GM12878 (cell line): ENCODE measurements at regions not wholly inside any gene's neighbourhood (a gene's known extent, or its start where the extent isn't known, plus 50 kb on each side); places are given as distances from the start of the nearest gene placed in this dataset.

ENCODE experiments used
- BCLAF1 ChIP-seq: fragments of 450-650 bp; IDR thresholded peaks from 2 replicates; pipeline ENCODE4 v1.6.1; 2017; ENCODE audit warnings: antibody characterized with exemption, mild to moderate bottlenecking, moderate library complexity
- CHD1 ChIP-seq: IDR thresholded peaks from 2 replicates; pipeline ENCODE4 v1.6.1; 2012; ENCODE audit warnings: low read depth, low read length, improper control_type of control experiment

GRCh38 chr13:34617473-34618083 lies 324.5 kb upstream of the NBEA start:
- no peak for TF ChIP-seq BCLAF1
- TF ChIP-seq CHD1, result no peak
